GM10266 (cell line): ENCODE measurements at regions not wholly inside any gene's neighbourhood (a gene's known extent, or its start where the extent isn't known, plus 50 kb on each side); places are given as distances from the start of the nearest gene placed in this dataset.

Experiments used
- DNase-seq: peaks from one replicate; pipeline ENCODE4 v3.0.0; 2012; ENCODE audit errors: extremely low spot score
- TF ChIP-seq, protein P1 (sequence below): IDR thresholded peaks from 2 replicates; pipeline ENCODE4 v1.5.1; 2012; ENCODE audit warnings: mild to moderate bottlenecking, low read depth; ENCODE audit not compliant: control insufficient read depth, insufficient read depth; ENCODE audit errors: missing control alignments

DNA sequence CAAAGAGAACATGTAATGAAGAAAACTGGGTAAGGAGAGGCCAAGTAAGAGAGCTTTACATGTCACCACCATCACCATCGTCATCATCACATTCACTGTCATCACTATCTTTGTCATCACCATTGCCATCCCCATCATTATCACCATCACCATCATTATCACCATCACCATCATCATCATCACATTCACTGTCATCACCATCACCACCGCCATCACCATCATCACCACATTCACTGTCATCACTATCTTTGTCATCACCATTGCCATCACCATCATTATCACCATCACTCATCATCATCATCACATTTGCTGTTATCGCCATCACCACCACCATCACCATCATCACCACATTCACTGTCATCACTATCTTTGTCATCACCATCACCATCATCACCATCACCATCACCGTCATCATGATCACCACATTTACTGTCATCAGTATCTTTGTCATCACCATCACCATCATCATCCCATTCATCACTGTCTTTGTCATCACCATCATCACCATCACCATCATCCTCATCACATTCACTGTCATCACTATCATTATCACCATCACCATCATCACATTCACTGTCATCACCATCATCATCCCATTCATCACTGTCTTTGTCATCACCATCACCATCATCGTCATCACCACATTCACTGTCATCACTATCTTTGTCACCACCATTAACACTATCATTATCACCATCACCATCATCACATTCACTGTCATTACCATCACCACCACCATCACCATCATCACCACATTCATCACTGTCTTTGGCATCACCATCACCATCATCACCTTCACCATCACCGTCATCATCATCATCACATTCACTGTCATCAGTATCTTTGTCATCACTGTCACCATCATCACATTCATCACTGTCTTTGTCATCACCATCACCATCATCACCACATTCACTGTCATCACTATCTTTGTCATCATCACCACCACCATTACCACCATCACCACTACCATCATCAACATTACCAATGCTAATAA lies 172.3 kb downstream of the ERMARD start:
- TF ChIP-seq, protein P1, sequence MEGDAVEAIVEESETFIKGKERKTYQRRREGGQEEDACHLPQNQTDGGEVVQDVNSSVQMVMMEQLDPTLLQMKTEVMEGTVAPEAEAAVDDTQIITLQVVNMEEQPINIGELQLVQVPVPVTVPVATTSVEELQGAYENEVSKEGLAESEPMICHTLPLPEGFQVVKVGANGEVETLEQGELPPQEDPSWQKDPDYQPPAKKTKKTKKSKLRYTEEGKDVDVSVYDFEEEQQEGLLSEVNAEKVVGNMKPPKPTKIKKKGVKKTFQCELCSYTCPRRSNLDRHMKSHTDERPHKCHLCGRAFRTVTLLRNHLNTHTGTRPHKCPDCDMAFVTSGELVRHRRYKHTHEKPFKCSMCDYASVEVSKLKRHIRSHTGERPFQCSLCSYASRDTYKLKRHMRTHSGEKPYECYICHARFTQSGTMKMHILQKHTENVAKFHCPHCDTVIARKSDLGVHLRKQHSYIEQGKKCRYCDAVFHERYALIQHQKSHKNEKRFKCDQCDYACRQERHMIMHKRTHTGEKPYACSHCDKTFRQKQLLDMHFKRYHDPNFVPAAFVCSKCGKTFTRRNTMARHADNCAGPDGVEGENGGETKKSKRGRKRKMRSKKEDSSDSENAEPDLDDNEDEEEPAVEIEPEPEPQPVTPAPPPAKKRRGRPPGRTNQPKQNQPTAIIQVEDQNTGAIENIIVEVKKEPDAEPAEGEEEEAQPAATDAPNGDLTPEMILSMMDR, result no peak
- DNase-seq, result no peak

DNA sequence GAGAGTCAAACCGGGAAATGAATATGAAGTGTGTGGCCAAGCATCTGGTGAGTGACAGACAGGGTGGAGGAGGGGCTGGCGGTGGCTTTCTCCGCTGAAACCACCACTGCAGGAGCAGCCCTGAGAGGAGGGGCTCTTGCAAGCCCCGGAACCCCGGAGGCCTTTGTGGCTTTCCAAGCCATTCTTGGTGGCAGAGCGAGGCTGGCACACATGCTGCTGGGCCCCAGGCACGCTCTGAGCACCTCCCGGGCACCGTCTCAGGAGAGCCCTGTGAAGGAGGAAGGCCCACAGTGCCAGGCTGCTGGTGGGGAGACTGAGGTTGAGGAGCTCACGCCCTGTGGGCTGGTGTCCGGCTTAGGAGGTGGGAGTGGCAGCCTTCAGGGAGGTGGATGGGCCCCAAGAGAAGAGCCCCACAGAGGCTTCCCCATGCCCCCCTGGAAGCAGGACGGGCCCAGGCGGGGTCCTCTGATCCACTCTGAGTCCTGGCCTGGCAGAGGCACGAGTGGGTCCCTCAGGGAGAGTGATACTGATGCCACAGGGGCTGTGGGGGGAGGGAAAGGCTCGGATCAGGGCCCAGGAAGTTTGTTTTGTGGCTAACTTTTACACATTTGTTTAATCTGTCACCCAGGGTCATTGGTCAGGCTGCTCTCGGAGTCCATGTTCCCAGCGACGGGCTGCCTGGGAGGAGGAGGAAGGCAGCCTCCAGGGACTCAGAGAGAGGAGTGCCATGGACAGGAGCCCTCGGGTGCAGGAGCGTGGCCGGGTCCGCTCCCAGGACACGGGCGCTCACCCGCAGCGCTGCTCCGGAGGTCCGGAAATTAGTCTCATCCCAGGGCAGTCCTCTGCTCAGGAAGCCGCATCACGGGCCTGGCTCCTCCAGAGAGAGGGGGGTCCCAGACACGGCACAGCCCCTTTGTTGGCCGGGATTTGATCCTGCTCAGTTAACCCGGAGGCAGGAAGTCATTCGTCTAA lies 170.7 kb downstream of the ERMARD start:
- TF ChIP-seq, protein P1, result no peak
- DNase-seq, result no peak

DNA sequence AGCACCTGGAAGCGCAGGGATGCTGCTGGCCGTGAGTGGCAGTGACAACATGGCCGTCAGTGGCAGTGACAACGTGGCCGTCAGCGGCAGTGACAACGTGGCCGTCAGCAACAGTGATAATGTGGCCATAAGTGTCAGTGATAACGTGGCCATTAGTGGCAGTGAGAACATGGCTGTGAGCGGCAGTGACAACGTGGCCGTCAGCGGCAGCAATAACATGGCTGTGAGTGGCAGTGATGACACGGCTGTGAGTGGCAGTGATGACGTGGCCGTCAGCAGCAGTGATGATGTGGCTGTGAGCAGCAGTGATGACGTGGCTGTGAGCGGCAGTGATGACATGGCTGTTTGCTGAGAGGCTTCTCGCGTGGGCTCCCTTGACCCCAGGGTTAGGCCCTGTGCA lies 169.8 kb downstream of the ERMARD start:
- TF ChIP-seq, protein P1, result no peak
- DNase-seq, result no peak

DNA sequence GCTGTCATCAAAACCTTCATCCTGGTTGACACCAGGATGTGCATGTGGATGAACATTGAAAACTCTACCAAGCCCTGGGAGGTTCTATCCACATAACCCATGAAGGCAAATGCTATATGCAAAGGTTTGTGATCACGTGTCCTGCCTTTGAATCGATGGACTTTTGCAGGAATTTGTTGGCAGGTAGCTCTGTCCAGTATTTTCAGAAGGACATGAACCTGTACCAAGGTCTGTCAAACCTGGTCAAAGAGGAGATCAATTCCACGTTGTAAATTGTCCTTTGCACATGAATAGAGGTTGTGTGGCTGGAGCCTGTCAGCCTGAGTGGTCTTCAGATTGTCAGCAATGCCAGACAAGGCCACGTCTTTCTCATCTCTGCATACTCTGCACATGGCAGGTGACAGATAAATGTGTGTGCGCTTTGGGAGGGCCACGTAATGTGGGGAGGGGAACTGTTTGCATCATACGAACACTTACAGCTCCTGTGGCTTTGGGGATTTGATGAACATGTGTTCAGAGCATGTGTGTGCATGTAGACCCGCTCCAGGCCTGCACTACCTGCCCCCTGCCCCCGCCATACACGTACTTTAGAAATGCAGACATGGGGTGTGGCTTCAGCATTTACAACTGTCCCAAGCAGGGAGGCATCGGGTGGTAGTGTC lies 169.1 kb downstream of the ERMARD start:
- TF ChIP-seq, protein P1, result no peak
- no peak for DNase-seq

DNA sequence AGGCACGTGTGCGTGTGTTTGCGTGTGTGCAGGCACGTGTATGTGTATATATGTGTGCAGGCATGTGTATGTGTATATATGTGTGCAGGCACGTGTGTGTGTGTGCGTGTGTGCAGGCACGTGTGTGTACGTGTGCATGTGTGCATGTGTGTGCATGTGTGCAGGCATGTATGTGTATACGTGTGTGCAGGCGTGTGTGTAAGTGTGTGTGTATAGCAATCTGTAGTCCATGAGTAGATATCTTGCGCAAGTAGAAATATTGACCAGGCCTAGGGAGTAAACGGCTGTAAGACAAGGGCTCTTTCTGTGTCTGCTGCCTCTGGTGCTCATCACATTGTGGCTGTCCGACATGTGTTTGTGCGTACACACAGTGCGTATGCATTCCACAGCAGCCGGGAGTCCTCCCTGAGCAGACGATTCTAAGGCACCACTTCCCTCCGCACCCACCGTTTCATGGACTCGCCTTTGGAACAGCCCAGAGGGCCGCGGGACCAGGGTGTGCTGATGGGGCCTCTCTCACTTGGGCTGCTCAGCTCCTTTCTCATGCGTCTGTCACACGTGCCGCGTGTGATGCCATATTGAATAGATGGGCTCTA lies 167.6 kb downstream of the ERMARD start:
- no peak for DNase-seq
- TF ChIP-seq, protein P1, result no peak

DNA sequence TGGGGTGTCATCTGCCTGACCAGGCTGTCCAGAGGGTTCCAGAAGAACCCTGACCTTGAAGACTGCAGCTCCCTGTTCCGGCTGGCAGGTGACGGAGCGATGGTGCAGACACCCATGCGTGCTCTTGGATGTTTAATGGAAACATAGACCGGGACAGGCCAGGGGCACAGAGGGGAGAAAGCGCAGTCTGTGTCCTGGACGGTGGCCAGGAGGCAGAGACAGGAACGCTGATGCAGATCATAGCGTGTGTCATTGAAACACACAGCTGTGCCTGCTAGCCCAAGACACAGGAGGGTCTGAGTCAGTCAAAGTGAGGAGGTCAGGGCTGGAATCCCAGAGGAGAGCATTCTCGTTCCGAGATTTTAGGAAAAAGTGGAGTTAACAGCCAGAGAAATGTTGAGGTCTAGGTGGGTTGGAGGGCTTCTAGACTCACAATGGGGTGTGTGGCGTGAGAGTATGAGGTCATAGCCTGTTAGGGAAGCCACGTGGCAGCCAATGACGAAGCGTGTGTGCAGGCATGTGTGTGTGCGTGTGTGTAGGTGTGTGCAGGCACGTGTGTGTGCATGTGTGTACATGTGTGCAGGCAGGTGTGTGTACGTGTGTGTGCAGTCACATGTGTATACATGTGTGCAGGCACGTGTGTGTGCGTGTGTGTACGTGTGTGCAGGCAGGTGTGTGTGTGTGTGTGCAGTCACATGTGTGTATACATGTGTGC lies 167.0 kb downstream of the ERMARD start:
- TF ChIP-seq, protein P1, result no peak
- DNase-seq, result no peak
